Gastroesophageal sphincter (tissue), 4 donors: ENCODE measurements at regions not wholly inside any gene's neighbourhood (a gene's known extent, or its start where the extent isn't known, plus 50 kb on each side); places are given as distances from the start of the nearest gene placed in this dataset.

Experiments
- ATAC-seq: fragments of 150-250 bp; one replicate; pipeline ENCODE4 v1.9.1; 2016; ENCODE audit warnings: mild to moderate bottlenecking, moderate library complexity
- H3K27ac ChIP-seq, 4 donors: fragments of 200-600 bp; sonication (generic) in 3 of 4; 1 replicate in 3 of 4; 2 replicates in 1 of 4; pipeline ENCODE4 v1.5.1; 2016 to 2019
- H3K27me3 ChIP-seq: fragments of 200-600 bp; sonication (generic); one replicate; pipeline ENCODE4 v1.5.1; 2019
- H3K36me3 ChIP-seq, 2 donors: fragments of 200-600 bp; sonication (generic); one replicate each; pipeline ENCODE4 v1.5.1; 2019; ENCODE audit warnings: control low read depth in 1 of 2
- H3K4me1 ChIP-seq, 3 donors: fragments of 200-600 bp; sonication (generic); 1 replicate in 2 of 3; 2 replicates in 1 of 3; pipeline ENCODE4 v1.5.1; 2016 to 2019; ENCODE audit warnings: control low read depth in 2 of 3
- H3K4me3 ChIP-seq, 2 donors: fragments of 200-600 bp; sonication (generic); one replicate each; pipeline ENCODE4 v1.5.1; 2019; ENCODE audit warnings: mild to moderate bottlenecking in 1 of 2, moderate library complexity in 1 of 2
- H3K9me3 ChIP-seq, 3 donors: fragments of 200-600 bp; sonication (generic); one replicate each; pipeline ENCODE4 v1.5.1; 2017 to 2019; ENCODE audit warnings: control low read depth in 2 of 3
- EP300 ChIP-seq: sonication (generic); formaldehyde crosslinking; IDR thresholded peaks from one replicate; pipeline ENCODE4 v1.6.1; 2017; ENCODE audit warnings: antibody characterized with exemption, mild to moderate bottlenecking
- POLR2A ChIP-seq, 2 donors: fragments of 450-650 bp; IDR thresholded peaks; one replicate each; pipeline ENCODE4 v1.6.1; 2017; ENCODE audit warnings: antibody characterized with exemption in 2 of 2, mild to moderate bottlenecking in 2 of 2, moderate library complexity in 1 of 2
- POLR2AphosphoS5 ChIP-seq: sonication (generic); formaldehyde crosslinking; IDR thresholded peaks from one replicate; pipeline ENCODE4 v1.6.1; 2017; ENCODE audit warnings: antibody characterized with exemption
- WGBS, 2 donors: methylation state at CpG; one replicate each; pipeline ENCODE4 v1.1.5; 2018; ENCODE audit warnings: low coverage in 1 of 2; 5-methylcytosine and 5-hydroxymethylcytosine counted together
- TF ChIP-seq, protein P1 (sequence below), 4 experiments: fragments of 200-600 bp in 2 of 4; fragments of 450-650 bp in 2 of 4; sonication (generic) in 1 of 4; IDR thresholded peaks; one replicate each; pipeline ENCODE4 v1.5.1; 2017 to 2019; ENCODE audit warnings: antibody characterized with exemption in 4 of 4, mild to moderate bottlenecking in 2 of 4, moderate library complexity in 2 of 4

- TF ChIP-seq POLR2AphosphoS5 = no peak
- TF ChIP-seq, protein P1, sequence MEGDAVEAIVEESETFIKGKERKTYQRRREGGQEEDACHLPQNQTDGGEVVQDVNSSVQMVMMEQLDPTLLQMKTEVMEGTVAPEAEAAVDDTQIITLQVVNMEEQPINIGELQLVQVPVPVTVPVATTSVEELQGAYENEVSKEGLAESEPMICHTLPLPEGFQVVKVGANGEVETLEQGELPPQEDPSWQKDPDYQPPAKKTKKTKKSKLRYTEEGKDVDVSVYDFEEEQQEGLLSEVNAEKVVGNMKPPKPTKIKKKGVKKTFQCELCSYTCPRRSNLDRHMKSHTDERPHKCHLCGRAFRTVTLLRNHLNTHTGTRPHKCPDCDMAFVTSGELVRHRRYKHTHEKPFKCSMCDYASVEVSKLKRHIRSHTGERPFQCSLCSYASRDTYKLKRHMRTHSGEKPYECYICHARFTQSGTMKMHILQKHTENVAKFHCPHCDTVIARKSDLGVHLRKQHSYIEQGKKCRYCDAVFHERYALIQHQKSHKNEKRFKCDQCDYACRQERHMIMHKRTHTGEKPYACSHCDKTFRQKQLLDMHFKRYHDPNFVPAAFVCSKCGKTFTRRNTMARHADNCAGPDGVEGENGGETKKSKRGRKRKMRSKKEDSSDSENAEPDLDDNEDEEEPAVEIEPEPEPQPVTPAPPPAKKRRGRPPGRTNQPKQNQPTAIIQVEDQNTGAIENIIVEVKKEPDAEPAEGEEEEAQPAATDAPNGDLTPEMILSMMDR (IDR thresholded peaks at IDR 0.05) = no peak
- no peak for TF ChIP-seq EP300
- no peak for TF ChIP-seq POLR2A (IDR thresholded peaks at IDR 0.05)
- Histone ChIP-seq H3K9me3 (no peaks in the 10 kb centered on the region), H3K27me3 (no peaks in the 10 kb centered on the region), H3K27ac (no peak overlapping the region), H3K4me3 (no peak overlapping the region), H3K4me1 (peaks cover 0 to 4% (median 3%) of the 10 kb centered on the region in 3 donors), H3K36me3 (no peaks in the 10 kb centered on the region)
- no peak for ATAC-seq
- 100% methylated on average over 2 of the region's 2 CpGs for WGBS, 2 donors
These were observed 70.7 kb upstream of the USP24 start for GRCh38 chr1:55285834-55286233.

DNA sequence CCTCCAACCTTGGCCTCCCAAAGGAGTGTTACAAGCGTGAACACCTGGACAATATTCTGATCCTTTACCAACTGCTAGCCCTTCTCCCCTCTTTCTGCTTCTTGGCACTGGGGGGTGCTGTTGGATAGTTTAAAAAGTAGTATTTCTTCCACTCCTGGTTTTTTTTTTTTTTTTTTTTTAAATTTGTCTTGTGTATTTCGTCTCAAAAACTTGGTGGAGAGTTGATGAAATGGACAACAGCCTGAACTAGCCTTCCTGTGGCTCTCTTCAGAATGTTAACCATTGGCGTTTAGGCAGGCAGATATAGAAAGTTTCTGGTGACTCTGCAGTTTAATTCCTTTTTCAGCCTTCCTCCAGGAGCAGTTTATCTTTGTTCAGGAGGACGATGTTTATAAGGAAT, 69.7 kb upstream of the USP24 start:
- Histone ChIP-seq H3K27ac (no peak overlapping the region), H3K36me3 (no peaks in the 10 kb centered on the region), H3K27me3 (no peaks in the 10 kb centered on the region), H3K4me1 (peaks cover 0 to 4% (median 3%) of the 10 kb centered on the region in 3 donors), H3K4me3 (no peak overlapping the region), H3K9me3 (no peaks in the 10 kb centered on the region)
- WGBS, 2 donors = 0 to 16% methylated on average over 2 to 4 of the region's 4 CpGs
- peak; percentile 51 for ATAC-seq
- TF ChIP-seq, protein P1 (IDR thresholded peaks at IDR 0.05) = peak; percentile 29 to 67 (median 54)
- TF ChIP-seq POLR2A (IDR thresholded peaks at IDR 0.05) = no peak

DNA sequence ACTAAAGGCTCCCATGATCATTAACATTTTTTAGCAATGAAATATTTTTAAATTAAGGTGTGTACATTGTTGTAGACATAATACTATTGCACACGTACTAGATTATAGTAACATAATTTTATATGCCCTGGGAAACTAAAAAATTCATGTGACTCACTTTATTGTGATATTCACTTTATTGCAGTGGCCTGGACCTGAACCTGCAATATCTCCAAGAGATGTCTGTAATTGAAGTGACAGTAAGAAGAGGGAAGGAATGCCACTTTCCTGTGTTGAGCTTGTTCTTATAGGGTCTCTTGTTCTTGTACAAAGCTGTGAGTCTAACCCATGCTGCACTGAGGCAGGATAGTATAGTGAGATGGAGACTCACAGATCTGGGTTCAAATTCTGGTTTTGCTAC, 66.9 kb upstream of the USP24 start:
- 78 to 87% methylated on average over 1 of the region's 1 CpG for WGBS, 2 donors
- no peaks in the 10 kb centered on the region for H3K36me3 ChIP-seq
- H3K27me3 ChIP-seq = no peaks in the 10 kb centered on the region
- no peak overlapping the region for H3K4me3 ChIP-seq
- H3K4me1 ChIP-seq = peaks cover 0 to 9% (median 6%) of the 10 kb centered on the region in 3 donors
- H3K27ac ChIP-seq = no peak overlapping the region
- ATAC-seq = no peak
- no peak for TF ChIP-seq EP300
- TF ChIP-seq POLR2AphosphoS5 = no peak
- TF ChIP-seq POLR2A (IDR thresholded peaks at IDR 0.05) = no peak
- TF ChIP-seq, protein P1 (IDR thresholded peaks at IDR 0.05) = no peak
- H3K9me3 ChIP-seq = no peaks in the 10 kb centered on the region

DNA sequence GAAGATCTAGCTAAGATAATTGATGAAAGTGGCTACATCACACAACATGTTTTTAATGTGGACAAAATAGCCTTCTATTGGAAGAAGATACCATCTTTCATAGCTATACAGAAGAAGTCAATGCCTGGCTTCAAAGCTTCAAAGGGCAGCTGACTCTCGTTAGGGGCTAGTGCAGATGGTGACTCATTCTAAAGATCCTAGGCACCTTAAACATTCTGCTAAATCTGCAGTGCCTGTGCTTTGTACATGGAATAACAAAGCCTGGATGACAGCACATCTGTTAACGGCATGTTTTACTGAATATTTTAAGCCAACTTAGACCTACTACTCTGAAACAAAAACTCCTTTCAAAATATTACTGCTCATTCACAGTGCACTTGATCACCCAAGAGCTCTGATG, 65.6 kb upstream of the USP24 start:
- Histone ChIP-seq H3K27me3 (no peaks in the 10 kb centered on the region), H3K27ac (no peak overlapping the region), H3K9me3 (no peaks in the 10 kb centered on the region), H3K4me1 (peaks cover 0 to 22% (median 8%) of the 10 kb centered on the region in 3 donors), H3K36me3 (no peaks in the 10 kb centered on the region), H3K4me3 (no peak overlapping the region)
- TF ChIP-seq, protein P1 (IDR thresholded peaks at IDR 0.05) = no peak
- no peak for TF ChIP-seq EP300
- no peak for TF ChIP-seq POLR2AphosphoS5
- TF ChIP-seq POLR2A (IDR thresholded peaks at IDR 0.05) = no peak
- WGBS, 2 donors = 44 to 50% methylated on average over 2 of the region's 2 CpGs
- ATAC-seq = no peak

DNA sequence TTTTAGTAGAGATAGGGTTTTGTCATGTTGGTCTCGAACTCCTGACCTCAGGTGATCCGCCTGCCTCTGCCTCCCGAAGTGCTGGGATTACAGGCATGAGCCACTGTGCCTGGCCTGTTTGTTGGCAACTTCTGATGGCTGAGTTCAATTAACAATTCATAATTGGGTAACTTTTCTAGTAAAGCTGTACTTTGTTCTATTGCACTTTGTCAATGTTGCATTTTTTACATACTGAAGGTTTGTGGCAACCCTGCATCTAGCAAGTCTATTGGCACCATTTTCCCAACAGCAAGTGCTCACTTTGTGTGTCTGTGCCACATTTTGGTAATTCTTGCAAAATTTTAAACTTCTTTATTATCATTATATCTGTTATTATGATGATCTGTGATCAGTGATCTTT, 64.5 kb upstream of the USP24 start:
- TF ChIP-seq, protein P1 (IDR thresholded peaks at IDR 0.05) = no peak
- TF ChIP-seq POLR2AphosphoS5 (no peak), EP300 (no peak), POLR2A (IDR thresholded peaks at IDR 0.05) (no peak)
- no peak for ATAC-seq
- WGBS, 2 donors = 97% methylated on average over 3 of the region's 3 CpGs; no CpG with 5 or more reads in 1 of the 2 donors
- H3K27me3 ChIP-seq = no peaks in the 10 kb centered on the region
- H3K9me3 ChIP-seq = no peaks in the 10 kb centered on the region
- H3K36me3 ChIP-seq = no peaks in the 10 kb centered on the region
- no peak overlapping the region for H3K27ac ChIP-seq
- H3K4me1 ChIP-seq = peaks cover 0 to 27% (median 6%) of the 10 kb centered on the region in 3 donors
- H3K4me3 ChIP-seq = no peak overlapping the region
